ENCODE measurements at regions not wholly inside any gene's neighbourhood (a gene's known extent, or its start where the extent isn't known, plus 50 kb on each side); places are given as distances from the start of the nearest gene placed in this dataset.

- H3K36me3 ChIP-seq (ENCODE audit: insufficient read depth, low read length): no peaks in the 10 kb centered on the region
- no peaks in the 10 kb centered on the region for H3K27me3 ChIP-seq (ENCODE audit: insufficient read depth, low read depth, low read length)
- no peaks in the 10 kb centered on the region for H4K20me1 ChIP-seq (ENCODE audit: insufficient read depth)
- H3K79me2 ChIP-seq (replicated peaks; ENCODE audit: insufficient read depth, low read length): no peaks in the 10 kb centered on the region
- TF ChIP-seq POLR2AphosphoS5 (IDR thresholded peaks at IDR 0.05) (no peak), MXI1 (conservative IDR thresholded peaks at IDR 0.05; ENCODE audit: poor library complexity, severe bottlenecking) (no peak), EP300 (conservative IDR thresholded peaks at IDR 0.05; ENCODE audit: poor library complexity, severe bottlenecking) (no peak), REST (IDR thresholded peaks at IDR 0.05; ENCODE audit: borderline replicate concordance) (no peak), RAD21 (conservative IDR thresholded peaks at IDR 0.05) (no peak), EZH2 (IDR thresholded peaks at IDR 0.05; ENCODE audit: borderline replicate concordance, insufficient read depth, low read length, poor library complexity, severe bottlenecking) (no peak), TAF1 (IDR thresholded peaks at IDR 0.05; ENCODE audit: low read depth) (no peak), SMC3 (conservative IDR thresholded peaks at IDR 0.05; ENCODE audit: poor library complexity) (no peak)
- TF ChIP-seq, protein P1, sequence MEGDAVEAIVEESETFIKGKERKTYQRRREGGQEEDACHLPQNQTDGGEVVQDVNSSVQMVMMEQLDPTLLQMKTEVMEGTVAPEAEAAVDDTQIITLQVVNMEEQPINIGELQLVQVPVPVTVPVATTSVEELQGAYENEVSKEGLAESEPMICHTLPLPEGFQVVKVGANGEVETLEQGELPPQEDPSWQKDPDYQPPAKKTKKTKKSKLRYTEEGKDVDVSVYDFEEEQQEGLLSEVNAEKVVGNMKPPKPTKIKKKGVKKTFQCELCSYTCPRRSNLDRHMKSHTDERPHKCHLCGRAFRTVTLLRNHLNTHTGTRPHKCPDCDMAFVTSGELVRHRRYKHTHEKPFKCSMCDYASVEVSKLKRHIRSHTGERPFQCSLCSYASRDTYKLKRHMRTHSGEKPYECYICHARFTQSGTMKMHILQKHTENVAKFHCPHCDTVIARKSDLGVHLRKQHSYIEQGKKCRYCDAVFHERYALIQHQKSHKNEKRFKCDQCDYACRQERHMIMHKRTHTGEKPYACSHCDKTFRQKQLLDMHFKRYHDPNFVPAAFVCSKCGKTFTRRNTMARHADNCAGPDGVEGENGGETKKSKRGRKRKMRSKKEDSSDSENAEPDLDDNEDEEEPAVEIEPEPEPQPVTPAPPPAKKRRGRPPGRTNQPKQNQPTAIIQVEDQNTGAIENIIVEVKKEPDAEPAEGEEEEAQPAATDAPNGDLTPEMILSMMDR (IDR thresholded peaks at IDR 0.05; ENCODE audit: poor library complexity, severe bottlenecking): no peak
- no peaks in the 10 kb centered on the region for H3K9me2 ChIP-seq (ENCODE audit: insufficient read depth, low read length)
- H3K27ac ChIP-seq (ENCODE audit: low read length): no peak overlapping the region
- H3K9ac ChIP-seq (ENCODE audit: low read length): no peak overlapping the region
- H3F3A ChIP-seq (ENCODE audit: insufficient read depth, low read length, poor library complexity, severe bottlenecking): no peaks in the 10 kb centered on the region
- H2AFZ ChIP-seq (ENCODE audit: low read depth, low read length): no peak overlapping the region
- H3K4me3 ChIP-seq (ENCODE audit: low read length): no peak overlapping the region
- H3K9me3 ChIP-seq (ENCODE audit: low read length): no peaks in the 10 kb centered on the region
- no peak overlapping the region for H3K4me2 ChIP-seq (ENCODE audit: low read length)
Observed at GRCh38 chr2:8271461-8271860, 410.4 kb upstream of the ID2 start.

DNA sequence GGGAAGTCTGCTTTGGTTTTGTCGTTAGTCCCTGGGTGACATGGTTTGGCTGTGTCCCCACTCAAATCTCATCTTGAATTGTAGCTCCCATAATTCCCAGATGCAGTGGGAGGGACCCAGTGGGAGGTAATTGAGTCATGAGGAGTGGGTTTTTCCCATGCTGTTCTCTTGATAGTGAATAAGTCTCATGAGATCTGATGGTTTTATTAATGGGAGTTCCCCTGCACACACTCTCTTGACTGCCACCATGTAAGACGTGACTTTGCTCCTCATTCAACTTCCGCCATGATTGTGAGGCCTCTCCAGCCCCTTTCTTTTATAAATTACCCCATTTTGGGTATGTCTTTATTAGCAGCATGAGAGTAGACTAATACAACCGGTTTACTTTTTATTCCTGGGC lies 405.8 kb upstream of the ID2 start:
- Histone ChIP-seq H3K9me2 (ENCODE audit: insufficient read depth, low read length) (no peaks in the 10 kb centered on the region), H3K9ac (ENCODE audit: low read length) (no peak overlapping the region), H4K20me1 (ENCODE audit: insufficient read depth) (no peaks in the 10 kb centered on the region), H3K27me3 (ENCODE audit: insufficient read depth, low read depth, low read length) (no peaks in the 10 kb centered on the region), H2AFZ (ENCODE audit: low read depth, low read length) (no peak overlapping the region), H3K36me3 (ENCODE audit: insufficient read depth, low read length) (no peaks in the 10 kb centered on the region), H3K79me2 (replicated peaks; ENCODE audit: insufficient read depth, low read length) (no peaks in the 10 kb centered on the region), H3K4me2 (ENCODE audit: low read length) (no peak overlapping the region), H3K4me3 (ENCODE audit: low read length) (no peak overlapping the region), H3K9me3 (ENCODE audit: low read length) (no peaks in the 10 kb centered on the region), H3K27ac (ENCODE audit: low read length) (no peak overlapping the region), H3F3A (ENCODE audit: insufficient read depth, low read length, poor library complexity, severe bottlenecking) (no peaks in the 10 kb centered on the region)
- TF ChIP-seq TAF1 (IDR thresholded peaks at IDR 0.05; ENCODE audit: low read depth): no peak
- TF ChIP-seq POLR2AphosphoS5 (IDR thresholded peaks at IDR 0.05): no peak
- TF ChIP-seq, protein P1 (IDR thresholded peaks at IDR 0.05; ENCODE audit: poor library complexity, severe bottlenecking): no peak
- no peak for TF ChIP-seq REST (IDR thresholded peaks at IDR 0.05; ENCODE audit: borderline replicate concordance)
- TF ChIP-seq EP300 (conservative IDR thresholded peaks at IDR 0.05; ENCODE audit: poor library complexity, severe bottlenecking): no peak
- TF ChIP-seq MXI1 (conservative IDR thresholded peaks at IDR 0.05; ENCODE audit: poor library complexity, severe bottlenecking): no peak
- TF ChIP-seq RAD21 (conservative IDR thresholded peaks at IDR 0.05): no peak
- no peak for TF ChIP-seq EZH2 (IDR thresholded peaks at IDR 0.05; ENCODE audit: borderline replicate concordance, insufficient read depth, low read length, poor library complexity, severe bottlenecking)
- TF ChIP-seq SMC3 (conservative IDR thresholded peaks at IDR 0.05; ENCODE audit: poor library complexity): no peak

Data from neural cell (in vitro differentiated cells).